WERI-Rb-1 (cell line): ENCODE measurements at regions not wholly inside any gene's neighbourhood (a gene's known extent, or its start where the extent isn't known, plus 50 kb on each side); places are given as distances from the start of the nearest gene placed in this dataset.
"Not testable (repeated sequence)": the region's sequence is repeated elsewhere in the genome, so short reads cannot be mapped to it uniquely, and the experiment has no call there.

Source experiments
- DNase-seq: peaks from one replicate; pipeline ENCODE4 v3.0.0-alpha.2; 2020
- H3K27ac ChIP-seq: fragments of 250-450 bp; sonication (Bioruptor Pico); 2 replicates; pipeline ENCODE4 v1.5.1; 2020; ENCODE audit warnings: mild to moderate bottlenecking, moderate library complexity
- H3K27me3 ChIP-seq: fragments of 250-450 bp; sonication (Bioruptor Pico); 2 replicates; pipeline ENCODE4 v1.5.1; 2021; ENCODE audit warnings: mild to moderate bottlenecking, low read depth, moderate library complexity; ENCODE audit not compliant: insufficient read depth, severe bottlenecking
- H3K36me3 ChIP-seq: fragments of 250-450 bp; sonication (Bioruptor Pico); 2 replicates; pipeline ENCODE4 v1.5.1; 2020; ENCODE audit warnings: mild to moderate bottlenecking, moderate library complexity
- H3K4me3 ChIP-seq: 2 replicates; pipeline ENCODE4 v1.5.1; 2011; ENCODE audit warnings: low read depth, mild to moderate bottlenecking, control low read depth, low read length
- H3K9me3 ChIP-seq: fragments of 250-450 bp; sonication (Bioruptor Pico); 2 replicates; pipeline ENCODE4 v1.5.1; 2021; ENCODE audit warnings: mild to moderate bottlenecking, moderate library complexity; ENCODE audit not compliant: severe bottlenecking
- TF ChIP-seq, protein P1 (sequence below): IDR thresholded peaks from 2 replicates; pipeline ENCODE4 v1.5.1; 2011; ENCODE audit warnings: low read depth, mild to moderate bottlenecking, control low read depth, inconsistent platforms, low read length

DNA sequence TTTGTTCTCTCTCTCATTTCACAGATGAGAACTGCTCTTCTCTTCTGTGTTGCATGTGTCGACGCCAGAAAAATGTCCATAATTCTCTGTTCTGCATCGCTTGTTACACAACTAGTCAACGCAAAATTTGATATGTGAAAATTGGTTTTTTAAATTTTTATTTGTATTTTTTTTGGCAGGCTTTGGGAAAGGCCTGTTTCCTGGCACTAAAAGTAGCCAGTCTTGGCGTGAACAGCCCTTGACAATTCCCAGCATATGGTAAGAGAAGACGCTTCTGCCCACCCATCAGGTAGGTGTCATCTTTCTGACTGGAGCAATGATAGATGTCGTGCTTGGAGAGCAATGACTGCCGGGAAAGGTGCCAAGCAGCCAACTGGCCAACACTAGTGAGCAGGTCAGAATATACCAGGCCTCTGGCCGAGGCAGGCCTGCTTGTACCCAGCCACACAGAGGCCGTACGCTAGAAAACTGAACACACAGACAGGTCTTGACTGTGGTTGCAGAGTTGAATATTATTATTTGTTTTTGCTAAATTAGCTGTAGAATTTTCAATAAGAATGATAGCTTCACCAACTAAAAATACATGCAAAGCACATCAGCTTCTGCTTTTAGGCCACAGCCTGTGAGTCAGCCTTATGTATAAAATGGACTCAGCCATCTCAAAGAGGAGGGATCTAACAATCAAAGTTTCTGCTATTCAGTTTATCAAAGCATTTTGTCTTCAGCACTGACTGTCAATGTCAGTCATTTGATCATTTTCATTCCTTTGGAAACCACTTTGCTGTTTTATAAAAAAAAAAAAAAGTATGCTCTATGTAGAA, 837.5 kb downstream of the MCTP2 start:
- no peak overlapping the region for H3K27ac ChIP-seq
- peaks cover 22% of the 10 kb centered on the region for H3K27me3 ChIP-seq
- DNase-seq: no peak
- TF ChIP-seq, protein P1, sequence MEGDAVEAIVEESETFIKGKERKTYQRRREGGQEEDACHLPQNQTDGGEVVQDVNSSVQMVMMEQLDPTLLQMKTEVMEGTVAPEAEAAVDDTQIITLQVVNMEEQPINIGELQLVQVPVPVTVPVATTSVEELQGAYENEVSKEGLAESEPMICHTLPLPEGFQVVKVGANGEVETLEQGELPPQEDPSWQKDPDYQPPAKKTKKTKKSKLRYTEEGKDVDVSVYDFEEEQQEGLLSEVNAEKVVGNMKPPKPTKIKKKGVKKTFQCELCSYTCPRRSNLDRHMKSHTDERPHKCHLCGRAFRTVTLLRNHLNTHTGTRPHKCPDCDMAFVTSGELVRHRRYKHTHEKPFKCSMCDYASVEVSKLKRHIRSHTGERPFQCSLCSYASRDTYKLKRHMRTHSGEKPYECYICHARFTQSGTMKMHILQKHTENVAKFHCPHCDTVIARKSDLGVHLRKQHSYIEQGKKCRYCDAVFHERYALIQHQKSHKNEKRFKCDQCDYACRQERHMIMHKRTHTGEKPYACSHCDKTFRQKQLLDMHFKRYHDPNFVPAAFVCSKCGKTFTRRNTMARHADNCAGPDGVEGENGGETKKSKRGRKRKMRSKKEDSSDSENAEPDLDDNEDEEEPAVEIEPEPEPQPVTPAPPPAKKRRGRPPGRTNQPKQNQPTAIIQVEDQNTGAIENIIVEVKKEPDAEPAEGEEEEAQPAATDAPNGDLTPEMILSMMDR: no peak
- H3K9me3 ChIP-seq: no peaks in the 10 kb centered on the region
- H3K4me3 ChIP-seq: no peak overlapping the region
- no peaks in the 10 kb centered on the region for H3K36me3 ChIP-seq

DNA sequence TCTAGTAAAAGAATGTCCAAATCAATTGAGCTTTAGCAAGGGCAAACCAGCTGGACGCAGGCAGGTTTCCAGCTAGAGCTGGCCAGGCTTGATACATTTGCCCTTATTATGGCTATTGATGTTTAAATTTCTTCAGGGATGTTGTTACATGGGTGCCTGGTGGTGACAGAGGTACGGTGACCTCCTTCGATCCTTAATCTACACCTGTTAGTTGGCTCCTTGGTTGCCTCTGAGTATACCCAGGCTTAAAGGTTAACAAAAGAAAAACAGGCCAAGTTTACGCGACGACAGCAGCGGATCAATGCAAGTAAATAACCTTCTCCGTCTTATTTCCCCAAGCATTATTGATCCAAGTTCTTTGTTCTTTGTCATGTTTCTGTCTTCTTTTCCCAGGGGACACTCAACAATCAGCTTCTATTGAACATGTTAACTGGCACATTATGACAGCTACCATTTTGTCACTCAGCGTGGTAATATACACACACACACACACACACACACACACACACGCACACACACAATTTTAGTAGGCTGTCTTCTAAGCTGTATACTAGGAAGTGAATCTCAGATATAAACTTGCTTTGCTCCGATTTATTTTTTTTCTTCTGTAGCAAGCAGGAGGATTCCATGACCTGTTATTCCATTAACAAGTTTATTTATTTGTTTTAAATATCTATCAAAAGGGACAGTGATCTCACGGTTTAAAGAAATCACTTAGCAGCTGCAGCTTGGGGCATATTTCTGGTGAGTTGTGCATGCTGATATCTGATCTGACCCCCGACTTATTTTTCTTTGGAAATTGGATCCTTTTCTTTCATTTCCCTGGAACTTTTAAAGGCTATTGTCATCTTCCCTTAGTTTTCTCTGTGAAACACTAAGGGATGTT, 844.7 kb downstream of the MCTP2 start:
- no peak overlapping the region for H3K4me3 ChIP-seq
- H3K27ac ChIP-seq: no peak overlapping the region
- DNase-seq: no peak
- TF ChIP-seq, protein P1: no peak
- H3K36me3 ChIP-seq: no peaks in the 10 kb centered on the region
- H3K27me3 ChIP-seq: peaks cover 44% of the 10 kb centered on the region
- no peaks in the 10 kb centered on the region for H3K9me3 ChIP-seq

DNA sequence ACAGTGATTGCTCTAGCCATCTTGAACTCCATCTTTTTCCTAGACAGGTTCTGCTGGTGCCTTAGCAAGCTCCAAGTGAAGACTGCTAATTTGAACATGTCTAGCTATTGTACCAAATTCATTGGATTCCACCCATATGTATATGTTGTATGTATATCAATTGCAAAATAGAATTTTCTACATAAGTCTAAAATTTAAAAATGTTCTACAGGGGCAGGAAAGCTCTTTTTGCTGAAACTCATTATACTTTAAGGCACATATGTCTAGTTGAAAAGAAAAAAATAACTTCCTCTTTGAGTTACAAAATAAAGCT, 845.3 kb downstream of the MCTP2 start:
- TF ChIP-seq, protein P1: no peak
- no peak for DNase-seq
- H3K9me3 ChIP-seq: no peaks in the 10 kb centered on the region
- H3K36me3 ChIP-seq: no peaks in the 10 kb centered on the region
- H3K27me3 ChIP-seq: peaks cover 42% of the 10 kb centered on the region
- H3K27ac ChIP-seq: no peak overlapping the region
- no peak overlapping the region for H3K4me3 ChIP-seq

DNA sequence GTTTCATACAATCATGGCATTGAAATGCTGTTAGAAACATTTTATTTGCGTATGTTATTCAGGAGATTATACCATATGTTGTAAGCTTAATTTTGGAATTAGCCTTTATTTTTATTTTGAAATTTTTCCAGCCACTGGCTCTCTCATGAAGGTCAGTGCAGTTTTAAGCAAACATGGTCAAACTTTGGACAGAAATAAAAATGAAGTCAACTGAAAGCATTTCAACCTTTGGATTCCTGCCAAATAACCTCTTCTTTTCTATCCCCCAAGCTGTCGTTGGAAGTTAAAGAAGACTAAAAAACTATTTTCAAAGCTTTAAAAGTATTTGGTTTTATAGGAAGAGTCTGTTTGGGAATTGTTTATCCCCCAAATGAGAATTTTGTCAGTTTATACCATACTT, 846.6 kb downstream of the MCTP2 start:
- Histone ChIP-seq H3K36me3 (no peaks in the 10 kb centered on the region), H3K27me3 (peaks cover 45% of the 10 kb centered on the region), H3K9me3 (no peaks in the 10 kb centered on the region), H3K4me3 (no peak overlapping the region), H3K27ac (no peak overlapping the region)
- TF ChIP-seq, protein P1: no peak
- DNase-seq: no peak

DNA sequence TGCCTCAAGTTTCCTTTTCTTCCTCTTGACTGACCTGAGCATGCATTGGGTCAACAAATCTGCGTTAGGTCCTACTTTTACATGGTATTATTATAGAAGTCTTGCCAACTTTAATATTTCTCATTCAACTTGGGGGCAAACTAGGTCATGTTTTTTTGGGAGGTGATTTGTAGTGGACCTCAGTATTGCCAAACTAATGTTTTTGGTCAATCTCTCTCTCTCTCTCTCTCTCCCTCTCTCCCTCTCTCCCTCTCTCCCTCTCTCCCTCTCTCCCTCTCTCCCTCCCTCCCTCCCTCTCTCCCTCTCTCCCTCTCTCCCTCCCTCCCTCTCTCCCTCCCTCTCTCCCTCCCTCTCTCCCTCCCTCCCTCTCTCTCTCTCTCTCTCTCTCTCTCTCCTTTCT, 848.9 kb downstream of the MCTP2 start:
- H3K9me3 ChIP-seq, H3K4me3 ChIP-seq, H3K36me3 ChIP-seq, H3K27ac ChIP-seq, DNase-seq: not testable (repeated sequence)
- peaks cover 48% of the 10 kb centered on the region for H3K27me3 ChIP-seq

DNA sequence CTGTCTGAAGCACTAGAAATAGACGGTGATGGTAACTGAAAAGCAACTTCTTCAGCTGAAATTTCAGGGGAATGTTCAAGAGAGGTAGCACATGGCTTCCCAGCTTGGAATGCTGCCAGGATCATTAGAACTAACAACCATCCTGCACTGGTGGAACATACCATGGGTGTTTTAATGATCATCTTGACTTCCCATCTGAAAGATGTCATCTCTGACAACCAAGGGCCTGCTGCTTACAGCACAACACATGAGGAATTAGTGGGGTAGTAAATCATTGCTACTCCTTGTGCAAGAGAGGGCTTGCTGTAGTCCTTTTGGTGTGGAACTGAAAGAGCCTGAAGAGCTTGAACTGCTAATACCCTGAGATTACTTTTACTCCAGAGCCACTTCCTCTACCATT, 853.7 kb downstream of the MCTP2 start:
- no peak for DNase-seq
- H3K27ac ChIP-seq: no peak overlapping the region
- TF ChIP-seq, protein P1: no peak
- H3K27me3 ChIP-seq: peaks cover 64% of the 10 kb centered on the region
- H3K9me3 ChIP-seq: no peaks in the 10 kb centered on the region
- H3K36me3 ChIP-seq: no peaks in the 10 kb centered on the region
- no peak overlapping the region for H3K4me3 ChIP-seq
